NCI-H345 treated with DMSO at 0.1 percent for 48 hours (cell line): ENCODE measurements at regions not wholly inside any gene's neighbourhood (a gene's known extent, or its start where the extent isn't known, plus 50 kb on each side); places are given as distances from the start of the nearest gene placed in this dataset.
"Not testable (repeated sequence)": the region's sequence is repeated elsewhere in the genome, so short reads cannot be mapped to it uniquely, and the experiment has no call there.

ENCODE experiments used
- DNase-seq: peaks from one replicate; lab custom pipeline; 2025; ENCODE audit not compliant: unreplicated experiment; lab: John Stamatoyannopoulos, UW

DNA sequence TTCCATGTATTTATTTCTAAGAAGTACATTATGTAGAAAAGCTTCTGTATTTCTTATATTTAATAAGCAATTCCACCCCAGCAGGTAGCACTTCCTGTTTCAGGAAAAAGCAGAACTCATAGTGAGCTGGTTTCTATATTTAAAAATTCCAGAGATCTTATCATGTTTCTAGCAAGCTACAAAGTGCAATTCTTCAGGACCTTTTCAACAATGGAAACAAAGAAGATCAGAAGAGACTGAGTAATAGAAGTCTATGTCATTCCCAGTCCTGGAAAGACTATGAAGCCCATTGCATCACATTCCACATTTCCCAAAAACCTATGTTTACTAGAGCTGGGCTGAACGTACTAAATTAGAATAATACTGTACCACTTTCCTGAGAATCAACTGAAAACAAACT lies 302.6 kb upstream of the NRSN1 start:
- no peak for DNase-seq

DNA sequence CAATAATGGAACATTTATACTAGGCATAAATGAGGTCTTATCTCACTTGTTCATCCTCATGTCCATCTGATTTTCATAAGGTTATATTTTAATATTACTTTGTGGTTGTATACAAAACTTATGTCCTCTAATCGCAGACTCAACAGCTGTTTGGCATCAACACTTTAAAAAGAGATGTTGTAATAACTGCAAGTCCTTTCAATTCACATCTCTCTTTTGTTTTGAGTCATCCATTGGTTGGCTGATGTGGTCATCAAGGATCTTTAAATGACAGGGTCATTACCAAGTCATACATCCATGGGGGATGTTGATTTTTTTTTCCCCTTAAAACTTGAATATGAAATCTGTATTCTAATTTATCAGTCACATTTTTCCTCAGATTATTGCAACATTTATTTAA lies 299.4 kb upstream of the NRSN1 start:
- no peak for DNase-seq

DNA sequence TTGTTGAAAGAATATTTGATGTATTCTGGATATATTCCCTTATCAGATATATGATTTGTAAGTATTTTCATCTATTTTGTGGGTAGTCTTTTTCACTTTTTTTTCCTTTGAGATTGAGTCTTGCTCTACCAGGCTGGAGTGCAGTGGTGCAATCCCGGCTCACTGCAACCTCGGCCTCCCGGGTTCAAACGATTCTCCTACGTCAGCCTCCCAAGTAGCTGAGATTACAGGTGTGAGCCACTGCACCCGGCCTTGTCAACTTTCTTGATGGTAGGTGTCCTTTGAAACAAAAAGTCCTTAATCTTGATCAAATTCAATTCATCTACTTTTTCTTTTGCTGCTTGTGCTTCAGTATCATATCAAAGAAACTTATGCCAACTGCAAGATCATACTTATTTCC lies 297.2 kb upstream of the NRSN1 start:
- no peak for DNase-seq

DNA sequence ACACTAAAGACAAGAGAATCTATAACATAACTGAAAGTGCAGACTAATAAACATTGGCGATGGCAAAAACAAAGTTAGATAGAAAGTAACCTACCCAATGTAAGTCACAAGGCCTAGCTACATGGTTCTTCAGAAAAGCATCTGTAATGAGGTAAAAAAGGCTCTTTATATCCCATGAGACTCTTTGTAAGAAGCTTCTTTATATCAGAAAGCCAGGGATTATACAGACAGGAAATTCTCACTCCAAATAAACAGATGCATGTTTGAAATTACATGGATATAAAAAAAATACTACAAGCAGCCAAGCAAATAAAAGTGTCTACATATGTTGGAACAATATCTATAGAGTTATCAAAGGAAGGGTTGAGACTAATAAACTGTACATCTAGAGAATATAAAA lies 284.9 kb upstream of the NRSN1 start:
- DNase-seq, result no peak

DNA sequence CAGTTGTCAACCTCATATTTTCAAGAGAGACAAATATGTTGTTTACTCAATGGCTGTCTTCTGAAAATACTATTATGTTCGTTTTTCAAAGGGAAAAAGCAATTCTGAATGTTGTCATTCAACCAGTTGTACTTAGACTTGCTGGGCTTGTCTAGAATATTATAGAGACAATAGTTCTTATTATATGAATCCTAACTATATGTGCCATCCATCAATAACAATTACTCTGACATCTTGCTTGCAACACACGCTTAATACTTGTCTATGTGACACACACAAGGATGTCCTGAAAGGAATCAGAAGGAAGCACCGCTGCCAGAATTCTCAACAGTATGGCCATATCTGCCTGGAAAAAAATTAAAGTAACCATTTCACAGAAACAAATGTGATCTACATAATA lies 283.3 kb upstream of the NRSN1 start:
- no peak for DNase-seq

DNA sequence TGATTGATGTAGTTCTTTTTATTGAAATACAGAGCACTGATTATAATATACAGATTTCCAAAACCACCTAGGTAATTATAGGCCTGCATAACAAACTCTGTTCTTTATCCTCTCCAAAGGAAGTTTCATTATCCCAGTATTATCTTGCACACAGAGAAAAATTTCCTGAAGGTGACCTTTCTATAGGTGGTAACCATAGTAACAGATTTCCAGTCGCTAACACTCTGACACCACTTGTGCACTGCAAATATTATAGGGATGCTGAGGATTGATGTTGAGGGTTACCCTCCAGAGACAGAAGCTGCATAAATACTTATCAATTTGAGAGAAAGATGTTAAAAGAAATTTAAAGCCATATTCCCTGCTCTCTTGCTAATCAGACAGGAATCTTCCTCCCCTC lies 274.5 kb upstream of the NRSN1 start:
- DNase-seq, result no peak

DNA sequence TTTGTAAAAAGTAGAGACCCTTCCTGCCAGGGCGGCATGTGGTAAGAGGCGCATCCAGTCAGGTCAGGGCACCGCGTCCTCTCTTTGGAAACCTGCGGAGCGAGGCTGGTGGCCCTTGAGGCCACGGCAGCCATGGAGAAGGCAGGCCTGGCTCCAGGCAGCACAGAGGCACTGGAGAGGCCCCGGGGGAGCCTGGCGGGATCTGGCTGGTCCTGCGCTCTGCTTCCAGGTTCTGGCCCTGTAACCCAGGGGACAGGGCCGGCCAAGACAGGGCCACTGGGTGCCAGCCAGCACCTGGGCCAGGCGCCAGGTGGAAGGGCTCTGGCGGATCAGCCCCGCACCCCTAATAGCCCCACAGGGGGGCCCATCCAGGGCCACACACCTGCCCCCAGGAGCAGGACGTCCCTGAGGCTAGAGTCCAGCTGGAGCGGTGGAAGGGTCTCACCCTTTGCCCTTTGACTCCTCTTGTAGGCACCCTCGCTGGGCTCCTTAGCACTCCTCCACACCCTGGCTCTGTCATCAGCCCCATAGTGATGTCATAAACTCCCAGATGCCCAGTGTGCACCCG lies 272.4 kb upstream of the NRSN1 start:
- not testable (repeated sequence) for DNase-seq

DNA sequence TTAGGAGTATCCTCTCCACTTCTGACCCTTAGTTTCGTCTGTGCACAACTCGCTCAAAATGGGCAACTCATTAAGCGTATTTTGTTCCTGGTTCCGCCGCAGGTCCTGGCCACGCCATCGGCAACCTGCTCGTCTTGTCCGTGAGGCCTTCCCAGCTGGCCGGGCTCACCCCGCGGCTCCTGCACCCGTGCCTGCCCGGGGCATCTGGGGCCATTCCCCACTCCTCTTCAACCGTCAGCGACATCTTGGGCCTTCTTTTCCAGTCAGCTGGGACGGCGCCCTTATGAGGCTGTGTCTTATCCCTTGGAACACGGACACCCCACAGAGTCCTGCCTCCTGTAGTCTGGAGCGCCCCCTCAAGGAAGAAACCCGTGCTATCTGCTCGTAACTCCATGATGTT lies 271.9 kb upstream of the NRSN1 start:
- not testable (repeated sequence) for DNase-seq

DNA sequence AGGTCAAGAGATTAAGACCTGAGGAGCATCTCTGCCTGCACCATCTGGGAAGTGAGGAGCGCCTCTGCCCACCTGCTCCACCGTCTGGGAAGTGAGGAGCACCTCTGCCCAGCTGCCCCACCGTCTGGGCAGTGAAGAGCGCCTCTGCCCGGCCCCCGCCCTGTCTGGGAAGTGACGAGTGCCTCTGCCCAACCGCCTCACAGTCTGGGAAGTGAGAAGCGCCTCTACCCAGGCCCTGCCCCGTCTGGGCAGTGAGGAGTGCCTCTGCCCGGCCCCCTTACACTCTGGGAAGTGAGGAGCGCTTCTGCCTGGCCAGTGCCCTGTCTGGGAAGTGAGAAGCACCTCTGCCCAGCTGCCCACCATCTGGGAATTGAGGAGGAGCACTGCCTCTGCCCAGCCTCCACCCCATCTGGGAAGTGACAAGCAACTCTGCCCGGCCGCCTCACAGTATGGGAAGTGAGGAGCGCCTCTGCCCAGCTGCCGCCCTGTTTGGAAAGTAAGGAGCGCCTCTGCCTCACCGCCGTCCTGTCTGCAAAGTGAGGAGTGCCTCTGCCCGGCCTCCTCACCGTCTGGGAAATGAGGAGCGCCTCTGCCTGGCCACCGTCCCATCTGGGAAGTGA lies 270.4 kb upstream of the NRSN1 start:
- DNase-seq, result no peak

DNA sequence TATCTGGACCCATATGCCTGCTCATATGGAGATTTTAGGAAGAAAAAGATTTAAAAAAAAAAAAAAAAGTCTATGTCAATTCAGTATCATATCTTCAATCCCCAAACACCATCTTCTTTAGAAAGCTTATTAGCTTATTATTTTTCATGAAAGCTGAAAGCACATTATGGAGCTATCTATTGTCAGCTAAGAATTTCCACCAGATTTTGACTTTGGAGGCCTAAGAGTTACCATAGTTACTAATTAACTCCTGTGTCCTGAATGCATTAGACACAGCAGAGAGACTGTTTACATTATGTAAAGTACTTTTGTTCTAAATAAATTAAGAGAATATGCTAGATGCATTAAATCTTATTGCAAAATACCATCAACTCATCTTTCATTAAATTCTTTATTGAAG lies 255.5 kb upstream of the NRSN1 start:
- DNase-seq, result no peak

DNA sequence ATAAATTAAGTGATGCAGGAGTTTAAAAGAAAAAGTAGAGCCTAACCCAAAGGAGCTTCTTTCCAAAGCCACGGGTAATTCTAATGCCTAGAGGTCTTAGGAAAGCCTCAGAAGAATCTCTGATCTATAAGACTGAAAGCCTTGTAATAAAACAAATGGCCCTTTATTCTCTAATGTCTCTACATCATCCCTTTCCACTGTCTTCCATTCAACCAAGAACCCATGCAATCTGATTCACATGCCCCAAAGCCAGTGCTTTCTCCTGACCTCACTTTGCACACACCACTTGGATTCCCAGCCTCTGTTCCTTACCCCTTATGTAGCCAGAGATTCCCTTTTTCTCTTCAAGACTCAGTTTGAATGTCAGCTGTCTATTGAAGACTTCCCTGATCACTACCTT lies 252.9 kb upstream of the NRSN1 start:
- DNase-seq, result no peak

DNA sequence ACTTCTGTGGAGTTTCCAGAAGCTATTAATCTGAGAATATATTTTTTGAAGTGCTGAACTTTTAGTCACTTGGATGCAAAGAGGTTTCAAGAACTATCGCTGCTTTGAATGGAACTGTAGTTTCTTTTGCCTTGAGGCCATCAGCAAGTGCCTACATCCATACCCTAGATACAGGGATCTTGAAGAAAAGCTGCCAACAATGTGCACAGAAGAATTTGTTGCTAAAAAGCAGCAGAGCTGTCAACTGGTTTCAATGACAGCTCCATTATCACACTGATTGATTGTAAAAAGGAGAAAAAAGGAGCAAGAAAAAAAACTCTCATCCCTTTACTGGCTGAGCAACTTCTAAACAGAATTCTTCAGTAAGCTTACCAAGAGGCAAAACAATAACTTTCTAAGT lies 251.0 kb upstream of the NRSN1 start:
- DNase-seq, result no peak

DNA sequence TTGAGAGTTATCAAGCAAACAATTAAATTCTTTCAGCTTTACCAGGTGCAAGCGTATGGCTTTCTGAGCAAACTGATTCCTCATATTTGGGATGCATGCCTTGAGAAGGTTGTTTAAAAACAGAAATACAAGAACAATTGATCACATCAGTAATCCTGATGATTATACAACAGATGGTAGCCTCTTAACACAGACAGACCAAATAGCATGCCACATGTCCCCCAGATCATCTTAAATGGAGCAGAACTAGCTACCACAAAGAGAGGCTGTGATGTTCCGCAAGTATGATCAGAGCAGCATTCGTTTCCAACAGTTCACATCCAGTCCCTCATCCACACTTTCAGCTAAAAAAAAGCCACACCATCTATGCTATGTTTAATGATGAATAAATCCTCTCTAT lies 246.2 kb upstream of the NRSN1 start:
- no peak for DNase-seq

DNA sequence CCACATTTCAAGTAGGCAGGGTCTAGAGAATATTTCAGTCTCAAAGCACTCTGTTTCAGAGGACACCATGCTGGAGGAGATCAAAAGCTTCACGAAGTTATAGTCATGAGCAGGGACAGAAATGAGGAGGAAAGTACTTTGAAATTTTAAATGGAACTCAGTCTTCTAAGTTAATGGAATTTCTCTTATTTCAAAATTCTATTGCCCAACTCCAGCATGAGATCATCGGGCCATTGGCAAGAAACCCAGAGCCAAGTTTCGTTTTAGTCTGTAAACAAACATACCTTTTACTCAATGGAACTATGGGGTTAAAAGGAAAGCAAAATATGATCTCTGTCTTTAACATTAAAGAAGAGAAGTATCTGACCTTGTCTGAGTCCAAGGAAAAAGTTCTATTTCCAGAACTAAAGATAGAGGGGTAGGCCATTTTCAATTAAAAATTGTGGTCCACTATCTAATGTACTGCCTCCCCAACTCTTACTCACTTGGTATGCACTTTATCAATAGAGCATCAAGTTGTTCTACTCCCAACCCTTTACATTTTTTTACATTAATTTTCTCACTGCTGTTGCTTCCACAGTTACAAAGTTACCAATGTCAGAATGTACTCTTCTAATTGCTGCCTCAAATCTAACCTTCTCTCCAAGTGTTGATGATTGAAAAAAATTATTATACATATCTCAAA lies 235.3 kb upstream of the NRSN1 start:
- no peak for DNase-seq

DNA sequence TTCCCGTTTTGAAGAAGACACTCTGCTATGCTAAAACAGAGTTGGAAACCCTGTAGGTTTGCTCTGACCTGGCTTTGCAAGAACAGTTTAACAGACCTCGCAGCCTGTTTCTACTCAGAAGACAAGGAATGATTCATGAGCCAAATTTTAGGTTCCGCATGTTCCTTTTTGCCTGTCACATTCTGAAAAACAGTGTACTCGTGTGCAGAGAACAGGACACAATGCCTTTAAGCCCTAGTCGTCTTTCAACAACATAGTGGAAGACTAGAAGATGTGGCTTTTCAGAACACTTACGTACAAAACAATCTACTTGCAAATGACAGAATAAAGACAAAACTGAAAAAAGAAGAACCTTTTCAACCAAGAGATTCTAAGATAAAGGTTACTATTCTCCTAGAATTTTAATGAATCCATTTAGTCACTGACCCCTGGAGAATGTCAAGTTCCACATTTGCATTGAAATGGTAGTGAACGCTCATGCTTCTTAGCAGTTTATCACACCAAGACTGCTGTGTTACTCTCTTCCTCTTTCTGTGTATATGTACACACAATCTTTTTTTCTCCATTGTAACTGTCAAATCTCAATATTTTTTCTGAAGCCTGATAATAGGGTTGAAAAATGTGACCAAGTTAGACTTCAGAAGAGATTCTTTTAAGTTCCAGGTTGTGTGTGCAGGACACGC lies 220.7 kb upstream of the NRSN1 start:
- no peak for DNase-seq

DNA sequence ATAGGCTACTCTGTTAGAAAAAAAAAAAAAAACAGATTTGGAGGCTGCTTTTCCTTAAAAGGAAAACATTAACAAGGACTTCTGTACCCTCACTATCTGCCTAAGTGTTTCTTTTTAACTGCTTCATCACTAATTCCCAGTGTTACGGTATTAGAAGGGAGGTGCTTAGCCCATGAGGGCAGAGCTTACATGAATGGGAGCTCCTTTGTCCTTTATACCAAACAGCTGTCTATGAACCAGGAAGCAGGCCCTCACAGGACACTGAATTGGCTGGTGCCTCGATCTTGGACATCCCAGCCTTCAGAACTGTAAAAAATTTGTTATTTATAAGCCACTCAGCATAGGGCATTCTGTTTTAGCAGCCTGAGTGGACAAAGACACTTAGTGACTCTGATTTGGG lies 215.6 kb upstream of the NRSN1 start:
- no peak for DNase-seq

DNA sequence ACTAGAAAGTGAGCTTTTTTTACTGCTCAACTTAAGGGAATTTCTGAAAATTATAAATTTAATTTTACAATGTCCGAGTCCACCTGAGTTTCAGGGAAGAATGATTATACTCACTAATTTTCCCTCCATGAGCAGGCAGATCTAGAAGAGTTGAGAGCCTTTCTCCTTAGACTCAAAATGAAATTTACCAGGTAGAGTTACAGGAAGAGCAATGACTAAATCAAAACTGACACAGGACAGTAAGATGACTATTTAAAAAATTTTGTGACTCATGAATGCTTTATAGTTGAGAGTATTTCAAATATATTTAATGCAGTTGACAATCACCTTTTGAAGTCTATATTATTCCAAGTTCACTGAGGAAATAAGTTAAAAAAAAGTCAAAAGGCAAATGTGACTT lies 198.1 kb upstream of the NRSN1 start:
- no peak for DNase-seq

DNA sequence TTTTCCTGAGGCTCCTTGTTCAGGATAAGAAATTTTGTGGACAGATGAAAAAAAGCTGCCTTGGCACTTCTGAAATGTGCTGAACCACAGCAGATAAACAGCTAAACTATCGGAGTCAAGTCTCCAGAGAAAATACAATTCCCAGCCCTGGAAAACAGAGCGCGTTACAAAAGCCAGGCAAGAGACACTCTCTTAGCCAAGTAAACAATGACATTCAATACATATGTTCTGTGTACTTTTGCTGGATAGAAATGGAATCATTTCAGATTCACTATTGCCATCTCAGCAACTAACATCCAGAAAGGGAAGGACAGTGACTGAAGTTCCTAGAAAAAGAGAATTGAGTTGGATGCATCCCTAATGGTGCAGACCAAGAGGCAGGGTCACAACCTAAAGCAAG lies 196.8 kb upstream of the NRSN1 start:
- DNase-seq, result no peak

DNA sequence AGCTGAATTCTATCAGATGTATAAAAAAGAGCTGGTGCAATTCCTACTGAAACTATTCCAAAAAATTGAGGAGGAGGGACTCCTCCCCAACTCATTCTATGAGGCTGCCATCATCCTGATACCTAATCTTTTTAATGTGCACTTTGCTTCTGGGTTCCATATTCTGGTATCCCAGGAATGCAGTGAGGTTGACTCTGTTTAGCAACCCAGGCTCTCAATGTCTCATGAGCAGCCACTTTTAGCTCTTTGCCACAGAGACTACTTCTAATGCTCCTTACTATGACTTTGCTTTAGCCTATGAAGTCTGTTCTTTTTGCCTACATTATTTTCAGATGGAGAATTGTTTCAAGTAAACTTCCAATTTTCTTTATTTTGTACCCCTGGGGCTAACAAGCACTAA lies 185.5 kb upstream of the NRSN1 start:
- no peak for DNase-seq

DNA sequence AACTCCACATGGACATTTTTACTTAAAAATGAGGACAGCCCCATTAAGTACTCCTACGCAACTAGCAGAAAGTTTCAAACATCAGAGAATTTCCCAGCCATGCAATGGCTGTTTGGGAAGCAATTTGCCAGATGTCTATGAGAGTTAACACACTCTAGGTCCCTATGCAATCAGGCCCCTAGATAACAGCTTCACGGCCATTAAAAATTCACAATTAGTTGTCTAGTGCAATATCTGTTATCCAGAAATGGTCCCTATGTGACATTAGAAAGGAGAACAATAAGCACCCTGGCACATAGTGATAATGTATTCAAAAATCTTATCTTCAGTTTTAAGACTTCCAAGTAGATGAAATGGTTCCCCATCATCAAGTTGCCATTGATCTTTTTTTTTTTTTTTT lies 174.3 kb upstream of the NRSN1 start:
- no peak for DNase-seq

DNA sequence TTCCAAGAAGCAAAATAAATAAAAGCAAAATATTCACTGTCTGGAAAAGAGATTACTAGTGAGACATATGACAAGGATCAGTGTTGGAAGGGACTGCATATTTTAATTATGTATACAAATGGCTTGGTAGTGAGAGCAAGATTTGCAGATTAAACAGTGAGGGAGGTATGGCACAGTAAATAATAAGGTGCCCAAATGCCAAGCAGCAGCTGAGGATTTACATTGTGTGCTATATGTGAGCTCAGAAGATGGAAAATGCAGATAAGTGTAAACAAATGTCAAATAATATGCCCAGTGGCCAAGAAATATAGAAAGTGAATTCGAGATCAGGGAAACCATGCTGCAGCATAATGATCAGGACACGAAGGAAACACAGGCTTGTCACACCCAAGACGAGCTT lies 173.8 kb upstream of the NRSN1 start:
- no peak for DNase-seq

DNA sequence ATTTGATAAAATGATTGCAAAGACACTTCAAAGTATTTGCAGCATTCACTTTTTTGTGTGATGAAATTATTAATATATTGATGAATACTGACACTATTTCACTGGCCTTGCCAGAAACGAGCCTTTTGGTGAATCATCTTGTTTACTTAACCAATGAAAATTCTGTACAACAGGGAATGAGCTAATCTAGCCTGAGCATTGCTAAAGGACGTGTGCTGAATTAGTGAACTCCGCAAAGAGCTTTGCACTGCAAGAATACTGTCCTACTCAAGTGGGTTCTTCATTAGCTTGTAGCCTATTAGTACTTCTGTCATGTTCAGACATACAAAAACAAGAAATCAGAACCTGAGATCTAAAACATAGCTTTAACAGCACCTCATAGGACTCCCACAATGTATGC lies 172.0 kb upstream of the NRSN1 start:
- DNase-seq, result no peak
